Cerebellar cortex (tissue), 1 donor: ENCODE measurements at regions not wholly inside any gene's neighbourhood (a gene's known extent, or its start where the extent isn't known, plus 50 kb on each side); places are given as distances from the start of the nearest gene placed in this dataset.

Experiments used
- DNase-seq: peaks from one replicate; pipeline ENCODE4 v3.0.0-alpha.2; 2015; ENCODE audit warnings: low spot score

DNA sequence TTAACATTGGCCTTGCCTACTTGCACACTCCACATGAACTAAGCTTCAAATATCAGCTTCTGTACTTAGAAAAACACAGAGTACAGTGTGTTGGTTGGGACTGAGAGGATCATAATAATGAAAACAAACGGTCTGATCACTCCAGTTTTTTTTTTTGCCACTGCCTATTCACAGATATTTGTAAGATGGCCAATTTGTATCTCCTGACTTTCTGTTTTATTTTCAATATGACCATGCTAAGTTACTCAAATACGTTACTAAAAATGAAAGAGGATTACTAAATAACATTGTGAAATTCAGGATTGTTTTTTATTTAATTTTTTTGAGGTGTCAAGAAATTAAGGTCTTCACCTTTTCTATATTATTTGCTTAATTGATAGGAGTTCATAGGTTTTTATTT is 595.1 kb downstream of the TUSC7 start:
- no peak for DNase-seq

DNA sequence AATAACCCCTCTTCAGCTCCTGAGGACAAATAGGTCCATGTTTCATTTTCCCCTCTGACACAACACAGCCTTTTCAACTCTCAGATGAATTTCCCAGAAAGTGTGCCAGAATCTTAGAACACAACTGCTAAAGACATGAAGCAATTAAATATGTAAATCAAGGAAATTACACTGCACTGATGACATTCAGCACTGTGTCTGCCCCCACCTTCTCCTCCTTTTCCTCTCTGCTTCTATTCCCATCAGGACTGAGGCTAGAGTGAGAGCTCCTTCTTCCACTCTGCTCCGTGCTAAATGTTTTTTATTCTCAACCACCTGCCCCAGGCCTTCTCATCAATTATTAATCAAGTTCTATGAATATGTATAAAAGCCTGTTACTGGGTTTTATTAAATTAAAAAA is 596.1 kb downstream of the TUSC7 start:
- DNase-seq = no peak

DNA sequence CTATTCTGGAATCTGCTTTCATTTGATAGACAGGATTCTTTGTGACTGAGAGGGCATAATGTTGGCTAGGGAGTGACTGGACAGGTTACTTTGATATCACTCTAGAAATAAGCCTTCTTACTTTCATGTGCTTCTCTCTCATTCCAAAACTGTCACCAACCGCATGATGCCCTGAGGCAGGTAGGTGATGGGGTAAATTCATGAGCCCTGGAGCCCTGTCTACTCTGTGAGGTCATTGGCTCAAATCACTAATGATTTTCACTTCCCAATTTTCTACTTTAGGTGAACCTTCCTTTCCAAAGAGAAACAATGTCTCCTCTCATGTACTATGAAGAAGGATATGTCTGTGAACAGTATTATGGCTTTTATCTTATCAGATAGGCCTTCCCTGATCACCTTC is 596.7 kb downstream of the TUSC7 start:
- DNase-seq = no peak

DNA sequence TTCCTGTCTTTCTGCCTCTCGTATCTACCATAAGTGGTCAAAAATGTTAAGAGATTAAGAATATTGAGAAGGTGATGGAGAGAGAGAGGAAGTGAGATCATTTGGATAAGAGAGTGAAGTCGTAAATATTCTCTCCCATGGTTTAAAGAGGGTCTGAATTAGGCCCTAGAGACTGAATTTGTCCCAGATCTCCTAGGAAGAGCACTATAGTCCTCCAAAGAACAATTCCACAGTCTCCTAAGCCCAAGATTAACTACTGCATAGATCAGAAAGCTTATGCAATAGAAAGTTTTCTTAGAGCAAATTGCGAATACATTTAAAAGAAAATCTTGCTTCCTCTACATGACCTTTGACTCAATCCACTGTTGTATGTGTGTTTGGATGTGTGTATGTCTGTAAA is 598.8 kb downstream of the TUSC7 start:
- no peak for DNase-seq

DNA sequence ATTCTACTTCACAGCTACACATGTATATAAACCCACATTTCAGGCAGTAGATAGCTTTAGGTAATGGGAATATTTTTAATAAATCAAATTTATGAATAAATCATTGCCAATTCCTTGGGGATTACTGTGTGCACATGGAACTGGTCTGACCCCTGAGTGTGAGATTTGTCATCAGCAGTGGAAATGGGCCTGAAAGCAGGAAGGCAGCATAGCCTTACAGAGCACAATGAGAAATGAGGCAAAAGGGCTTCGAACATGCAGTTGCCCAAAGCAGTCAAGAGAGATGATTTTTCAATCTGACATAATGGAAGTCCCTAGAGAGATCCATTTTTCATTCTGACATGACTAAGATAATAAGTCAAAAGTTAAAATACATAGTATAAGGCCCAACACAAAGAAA is 599.2 kb downstream of the TUSC7 start:
- no peak for DNase-seq

DNA sequence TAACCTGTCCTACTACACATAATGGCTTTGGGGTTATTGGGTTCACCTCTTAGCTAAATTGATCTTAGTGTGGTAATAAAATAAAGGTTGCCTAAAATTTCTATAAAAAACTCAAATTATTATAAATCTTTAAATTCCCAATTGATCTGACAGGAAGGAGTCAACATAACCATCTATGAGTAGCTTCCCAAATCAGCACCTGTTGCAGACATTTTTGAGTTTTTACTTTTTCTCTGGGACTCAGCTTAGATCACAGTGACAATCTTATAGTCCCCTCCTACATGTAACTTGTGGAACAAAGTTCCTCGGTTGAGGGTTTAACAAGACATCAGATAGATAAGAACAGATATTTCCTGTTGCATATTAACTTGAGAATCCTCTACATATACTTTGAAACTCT is 601.0 kb downstream of the TUSC7 start:
- no peak for DNase-seq

DNA sequence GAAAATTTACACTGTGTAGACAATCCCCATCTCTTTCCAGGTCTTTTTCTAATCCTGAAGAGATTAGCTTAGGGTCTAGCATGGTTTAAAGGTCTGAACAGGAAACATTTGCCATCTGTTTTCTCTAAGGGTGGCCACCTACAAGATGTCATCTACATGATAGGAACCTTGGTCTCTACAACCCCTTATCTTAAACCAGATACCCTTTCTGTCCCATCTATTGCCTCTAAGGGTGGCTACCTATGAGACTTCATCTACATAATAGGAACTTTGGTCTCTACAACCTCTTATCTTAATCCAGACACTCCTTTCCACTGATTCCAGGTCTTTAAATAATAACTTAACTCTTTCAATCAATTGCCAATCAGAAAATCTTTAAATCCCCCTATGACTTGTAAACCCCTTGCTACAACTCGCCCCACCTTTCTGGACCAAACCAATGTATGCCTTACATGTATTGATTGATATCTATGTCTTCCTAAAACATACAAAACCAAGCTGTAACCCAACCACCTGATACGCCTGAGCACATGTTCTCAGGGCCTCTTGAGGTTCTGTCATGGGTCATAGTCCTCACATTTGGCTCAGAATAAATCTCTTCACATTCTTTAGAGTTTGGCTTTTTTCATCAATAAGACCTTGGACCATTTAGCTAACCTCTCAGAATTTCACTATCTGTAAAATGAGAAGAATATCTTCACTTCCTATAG is 605.0 kb downstream of the TUSC7 start:
- DNase-seq = no peak

DNA sequence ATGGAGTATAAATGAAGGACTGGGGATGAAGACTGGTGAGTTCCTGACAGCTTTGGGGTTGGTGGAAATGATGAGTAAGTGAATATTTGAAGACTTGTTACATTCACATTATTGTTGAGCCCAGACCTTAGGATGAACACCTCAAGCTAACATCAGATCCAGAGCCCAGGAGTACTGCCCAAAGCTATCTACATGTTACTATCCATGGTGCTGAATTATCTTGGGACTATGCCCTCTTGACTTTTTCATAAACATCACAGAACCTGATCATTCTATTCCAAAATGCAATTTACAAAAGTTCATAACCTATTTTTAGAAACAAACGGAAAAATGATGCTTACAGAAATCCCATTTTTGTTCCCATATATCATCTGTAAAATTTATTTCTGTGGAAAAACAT is 613.3 kb downstream of the TUSC7 start:
- DNase-seq = no peak

DNA sequence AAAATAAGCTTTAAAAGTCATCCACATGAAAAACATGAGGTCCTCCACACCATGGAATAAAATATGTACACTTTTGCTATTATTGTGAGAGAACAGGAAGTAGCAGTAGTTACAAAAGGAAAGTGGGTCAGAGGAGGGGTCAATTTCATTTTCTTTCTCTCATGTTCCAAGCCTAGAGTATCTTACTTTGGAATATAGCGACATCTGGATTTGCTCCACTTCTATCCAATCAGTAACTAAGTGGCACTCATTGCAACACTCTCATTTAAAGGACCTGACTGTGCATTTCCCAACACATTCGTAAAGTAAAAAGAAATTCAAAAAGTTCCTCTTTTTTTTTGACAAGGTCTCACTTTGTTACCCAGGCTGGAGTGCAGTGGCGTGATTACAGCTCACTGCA is 637.3 kb downstream of the TUSC7 start:
- DNase-seq = no peak

DNA sequence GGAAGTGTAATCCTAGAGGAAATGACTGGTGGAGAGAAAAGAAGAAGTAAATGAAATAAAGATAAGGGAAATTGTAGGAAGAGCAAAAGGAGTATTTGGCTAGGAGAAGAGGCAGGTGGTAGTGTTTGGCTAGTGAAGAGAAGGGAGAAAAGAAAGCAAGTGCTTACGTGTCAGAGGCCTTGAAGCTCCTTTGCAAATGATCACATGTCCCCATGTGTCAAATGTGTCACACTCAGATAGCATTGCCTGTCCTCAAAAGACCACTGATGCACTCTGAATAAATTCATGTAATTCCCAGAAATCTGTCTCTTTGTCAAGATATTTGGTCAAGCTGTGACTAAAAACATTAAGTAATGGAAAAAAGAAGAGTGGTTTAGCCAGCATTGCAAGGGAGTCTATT is 639.3 kb downstream of the TUSC7 start:
- DNase-seq = no peak

DNA sequence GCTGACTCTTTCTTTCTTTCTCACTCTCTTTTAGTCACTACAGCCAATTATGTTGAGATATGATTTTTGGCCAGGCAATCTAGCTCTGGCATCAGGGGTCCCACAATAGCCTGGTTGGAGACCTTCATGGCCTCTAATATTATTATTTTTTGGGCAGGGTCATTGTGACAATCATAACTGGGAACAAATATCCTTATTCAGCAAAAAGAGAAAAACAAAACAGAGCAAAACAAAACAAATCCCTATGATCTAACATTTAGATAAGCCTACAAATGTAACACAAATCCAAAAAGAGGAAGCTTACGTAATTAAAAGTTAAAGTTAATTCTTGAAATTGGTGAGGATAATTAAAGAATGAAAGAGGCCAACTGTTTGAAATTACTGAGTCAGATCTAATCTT is 640.0 kb downstream of the TUSC7 start:
- no peak for DNase-seq

DNA sequence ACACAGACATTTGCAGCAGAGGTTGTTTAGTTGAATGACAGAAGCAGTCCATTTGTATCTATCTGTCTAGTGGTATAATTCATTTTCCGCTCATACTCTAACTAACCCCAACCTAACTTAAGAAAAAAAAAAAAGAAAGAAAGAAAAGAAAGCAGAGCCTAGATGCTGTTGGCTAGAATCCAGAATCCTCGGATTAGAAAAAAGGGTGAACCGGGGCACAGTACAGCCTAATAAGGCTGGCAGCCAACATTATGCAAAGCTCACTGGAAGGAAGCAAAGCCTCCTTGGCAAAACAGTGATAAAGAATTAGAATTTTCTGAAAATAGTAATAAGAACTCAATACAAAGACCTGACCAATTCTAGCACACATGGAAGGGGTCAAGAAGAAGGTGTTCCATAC is 640.8 kb downstream of the TUSC7 start:
- DNase-seq = no peak

DNA sequence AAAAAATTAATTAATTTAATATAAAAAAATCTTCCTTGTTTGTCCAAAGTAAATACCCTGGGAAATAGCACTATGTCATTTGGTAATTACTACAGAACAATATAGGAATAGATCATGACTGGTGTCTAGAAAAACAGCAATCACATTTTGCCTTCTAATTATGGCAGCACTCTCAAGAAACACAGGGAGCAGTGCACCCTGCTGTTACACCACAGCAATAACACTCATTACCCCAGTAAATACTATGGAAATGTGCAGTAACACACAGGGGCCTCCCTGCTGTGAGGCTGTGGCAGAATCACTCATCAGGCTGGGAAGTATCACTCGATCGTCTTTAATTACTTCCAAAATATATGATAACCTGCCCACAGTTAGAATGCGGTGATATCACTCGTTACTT is 646.0 kb downstream of the TUSC7 start:
- DNase-seq = no peak

DNA sequence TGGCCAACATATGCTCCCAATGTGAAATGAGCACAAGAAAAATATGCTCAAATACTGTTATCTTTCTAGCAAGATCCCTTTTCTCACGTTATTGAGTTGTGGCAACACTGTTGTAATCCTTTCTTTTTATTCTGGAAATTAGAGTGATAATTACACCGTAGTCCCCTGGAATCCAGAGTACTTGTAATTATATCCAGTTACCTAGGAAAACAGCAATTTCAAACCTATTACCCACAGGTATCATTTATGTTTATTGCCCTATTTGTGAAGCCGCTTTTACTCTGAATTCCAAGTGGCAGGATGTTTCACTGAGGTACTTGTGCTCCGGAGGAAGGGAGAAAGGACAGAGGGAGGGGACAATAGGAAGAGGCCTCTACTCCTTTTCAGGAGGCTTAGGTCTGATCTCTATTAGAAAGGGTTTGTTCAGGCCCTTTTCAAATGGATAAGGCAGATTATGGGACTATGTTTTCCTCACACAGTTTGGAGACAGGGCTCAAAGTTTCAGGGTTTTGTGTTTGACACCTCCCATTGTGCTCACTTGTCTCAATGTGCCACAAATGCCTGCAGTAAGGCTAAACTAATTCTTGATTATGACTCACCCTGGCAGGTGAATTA is 646.6 kb downstream of the TUSC7 start:
- DNase-seq = no peak

DNA sequence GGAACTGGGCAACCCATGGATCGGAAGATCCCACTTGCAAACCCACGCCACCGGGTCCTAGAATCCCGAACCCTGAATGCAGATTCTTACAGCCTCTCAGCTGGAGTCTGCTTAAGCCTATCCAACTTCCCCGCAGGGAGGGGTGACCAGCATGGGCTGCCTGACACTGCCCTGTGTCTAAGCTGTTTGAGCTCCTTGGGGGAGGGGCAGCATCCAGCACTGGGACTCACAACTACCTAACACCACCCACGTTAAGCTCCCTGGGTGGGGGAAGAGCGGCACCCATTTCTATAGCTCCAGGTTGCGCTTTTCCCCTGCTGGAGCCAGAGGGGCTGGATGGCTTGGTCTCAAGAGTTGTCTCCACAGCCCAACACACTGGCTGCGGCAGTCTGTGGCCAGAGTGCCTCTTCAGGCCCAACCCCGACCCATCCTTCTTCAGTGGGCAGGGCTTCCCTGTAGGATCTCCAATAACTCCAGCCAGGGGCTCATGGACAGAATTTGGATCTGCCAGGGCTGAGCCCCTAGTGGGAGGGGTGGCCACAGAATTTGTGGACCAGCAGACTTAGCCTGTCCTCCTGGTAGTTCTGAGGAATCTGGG is 649.2 kb downstream of the TUSC7 start:
- no peak for DNase-seq

DNA sequence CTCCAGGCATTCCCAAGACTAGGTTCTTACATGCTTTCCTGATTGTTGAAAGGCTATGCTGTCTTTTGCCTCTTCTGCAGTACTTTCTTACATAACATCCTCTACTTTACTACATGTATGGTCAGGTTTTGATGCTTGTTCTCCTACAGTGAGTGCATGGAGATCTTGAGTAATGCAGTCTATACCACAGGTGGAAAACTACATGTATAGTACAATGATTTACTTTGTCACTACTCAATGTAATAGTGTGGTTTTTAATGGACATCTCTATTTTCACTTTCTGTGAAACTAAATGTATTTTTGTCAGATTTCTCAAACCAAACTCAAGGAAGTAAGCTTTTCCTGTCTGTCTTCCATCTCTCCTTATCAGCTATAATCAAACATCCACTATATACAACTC is 657.0 kb downstream of the TUSC7 start:
- DNase-seq = no peak

DNA sequence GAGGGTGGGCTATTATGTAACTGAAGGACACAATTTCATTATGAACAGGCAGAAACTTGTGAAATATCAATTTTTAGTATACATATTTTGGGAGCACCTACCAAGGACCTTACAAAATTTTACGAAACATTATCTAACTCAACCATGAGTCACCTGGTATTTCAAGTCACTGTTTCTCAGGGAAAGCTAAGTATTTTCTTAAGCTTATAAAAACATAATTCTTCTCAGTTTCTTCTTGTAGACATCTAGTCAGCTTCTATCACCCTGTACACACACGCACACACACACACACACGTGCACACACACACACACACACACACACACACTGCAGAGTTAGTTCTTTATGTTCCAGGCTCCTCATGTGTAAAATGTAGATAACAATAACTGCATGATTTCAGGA is 658.3 kb downstream of the TUSC7 start:
- DNase-seq = no peak

DNA sequence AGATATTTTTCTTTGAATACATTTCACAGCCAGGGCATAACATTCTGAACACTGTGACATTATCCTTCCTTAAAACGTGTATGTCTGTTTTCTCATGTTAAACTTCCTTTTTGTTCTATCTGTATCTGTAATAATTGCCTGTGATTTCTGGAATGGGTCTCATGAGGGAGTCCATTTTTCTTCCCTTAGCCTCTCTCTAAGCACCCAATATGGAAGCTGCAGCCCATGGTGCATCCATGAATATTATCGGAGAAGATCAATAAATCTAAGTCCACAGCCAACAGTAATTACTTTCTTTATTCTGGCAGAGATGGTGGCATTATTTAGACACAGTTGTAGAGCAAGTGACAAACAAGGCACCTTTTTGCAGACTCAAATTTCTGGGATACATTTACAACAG is 671.1 kb downstream of the TUSC7 start:
- DNase-seq = no peak

DNA sequence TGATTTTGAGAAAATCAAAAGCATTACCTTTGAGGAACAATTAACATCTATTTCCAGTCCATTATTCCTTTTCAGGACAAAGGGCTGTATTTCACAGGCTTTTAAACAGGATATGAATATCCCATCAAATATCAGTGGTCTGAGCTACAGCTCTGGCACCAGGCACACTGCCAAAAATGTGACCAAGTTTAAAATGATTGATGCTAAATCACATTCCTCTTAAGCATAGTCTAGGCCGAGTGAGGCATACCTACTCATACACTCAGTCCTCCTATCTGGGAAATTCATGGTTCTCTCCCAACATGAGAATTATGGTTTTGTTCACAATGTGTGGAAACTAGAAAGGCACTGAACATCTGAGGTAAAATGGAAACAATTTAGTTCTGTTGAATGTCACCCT is 683.5 kb downstream of the TUSC7 start:
- no peak for DNase-seq

DNA sequence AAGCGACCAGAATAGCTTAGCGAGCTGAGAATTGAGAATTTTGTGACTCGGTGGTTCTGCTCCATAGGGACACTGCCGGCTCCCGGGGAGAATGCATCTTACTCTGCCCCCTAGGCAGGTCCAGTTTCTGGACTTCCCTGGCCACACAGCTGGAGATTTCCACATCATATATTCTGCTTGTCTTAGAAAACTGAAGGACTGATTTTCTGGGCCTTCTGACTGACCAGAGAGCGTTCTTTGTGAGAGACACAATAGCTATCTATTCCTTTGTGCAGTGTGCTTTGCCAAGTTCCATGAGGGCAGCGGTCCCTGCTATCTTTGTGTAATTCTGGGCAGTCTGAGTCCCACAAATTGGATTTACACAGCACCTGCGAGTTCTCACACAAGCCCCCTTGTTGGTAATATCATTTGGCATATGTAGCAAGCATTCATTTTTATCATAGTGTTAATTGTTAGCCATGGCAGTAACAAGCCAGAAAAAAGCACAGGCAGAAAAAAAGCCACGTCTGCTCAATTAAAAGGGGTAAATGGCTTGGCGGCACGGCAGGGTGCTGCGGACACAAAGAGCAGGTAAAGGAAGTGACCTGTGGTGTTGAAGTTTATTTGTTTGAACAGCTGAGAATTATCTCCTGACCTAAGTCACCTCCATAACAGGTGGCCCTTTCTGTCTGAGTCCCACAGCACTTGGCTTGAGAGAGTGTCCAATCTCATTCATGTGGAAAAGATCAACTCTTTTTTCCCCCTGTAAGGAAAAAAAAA is 688.7 kb downstream of the TUSC7 start:
- DNase-seq = no peak

DNA sequence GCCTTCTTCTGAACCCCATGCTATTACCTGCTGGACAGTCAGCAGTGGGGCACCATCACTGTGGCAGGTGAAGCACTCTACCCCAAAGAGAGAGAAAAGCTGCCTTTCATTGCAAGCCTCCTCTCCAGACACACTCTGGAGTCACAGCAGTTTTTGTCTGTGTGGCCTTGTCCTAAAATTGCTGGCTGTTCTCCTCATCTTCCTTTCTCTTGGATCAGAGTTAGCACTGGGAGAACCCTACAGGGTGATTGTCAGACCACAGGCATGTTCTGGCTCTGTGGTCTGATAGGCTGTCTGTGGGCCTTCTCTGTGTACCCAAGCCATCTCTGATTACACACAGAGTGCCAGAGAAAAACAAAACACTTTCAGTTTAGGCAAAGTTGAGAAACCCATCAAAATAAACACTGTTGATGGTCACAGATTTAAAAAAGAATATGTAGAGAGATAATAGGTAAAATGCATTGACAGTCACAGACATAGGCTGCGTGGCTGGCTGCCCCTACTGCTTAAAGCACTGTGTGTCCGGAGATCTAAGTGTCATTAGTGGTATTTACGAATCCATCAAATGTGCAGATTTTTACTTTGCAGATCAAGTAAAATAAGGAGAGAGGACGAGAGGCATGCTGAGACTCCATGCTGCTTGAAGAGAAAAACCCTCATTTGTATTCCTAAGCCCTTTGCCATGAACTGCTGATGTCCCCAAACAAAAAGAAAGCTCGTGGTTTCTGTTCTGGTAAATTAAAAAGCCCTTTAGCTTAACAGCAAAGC is 689.9 kb downstream of the TUSC7 start:
- peak; percentile 7 for DNase-seq

DNA sequence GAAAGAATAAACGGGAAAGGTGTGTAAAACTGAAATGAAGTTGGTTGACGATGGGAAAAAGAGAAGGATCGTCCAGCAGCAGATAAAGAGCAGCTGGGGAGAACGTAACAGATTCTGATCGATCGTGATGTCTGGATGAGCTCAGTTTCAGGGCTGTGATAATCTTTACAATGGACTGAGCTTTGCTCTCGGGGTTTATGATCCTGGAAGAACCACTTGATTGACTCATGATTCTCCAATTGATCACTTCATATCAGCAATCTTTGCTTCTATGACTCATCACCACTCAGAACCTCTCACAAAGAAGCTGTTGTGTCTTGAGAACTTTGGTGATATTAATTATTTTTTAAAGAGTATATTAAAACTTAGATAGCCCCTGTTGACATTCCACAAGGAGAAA is 690.7 kb downstream of the TUSC7 start:
- DNase-seq = no peak
